ENCODE measurements at regions not wholly inside any gene's neighbourhood (a gene's known extent, or its start where the extent isn't known, plus 50 kb on each side); places are given as distances from the start of the nearest gene placed in this dataset.
"Not testable (repeated sequence)": the region's sequence is repeated elsewhere in the genome, so short reads cannot be mapped to it uniquely, and the experiment has no call there.

GRCh38 chr6:150775415-150776203, 89.9 kb upstream of the MTHFD1L start:
- no peak for DNase-seq

- no peak for DNase-seq
Observed at GRCh38 chr6:150777736-150778135, 87.8 kb upstream of the MTHFD1L start.

GRCh38 chr6:150783813-150784212, 81.7 kb upstream of the MTHFD1L start:
- no peak for DNase-seq

GRCh38 chr6:150787429-150787828, 78.1 kb upstream of the MTHFD1L start:
- no peak for DNase-seq

GRCh38 chr6:150788089-150788488, 77.4 kb upstream of the MTHFD1L start:
- no peak for DNase-seq

GRCh38 chr6:150789906-150790305, 75.6 kb upstream of the MTHFD1L start:
- DNase-seq, result not testable (repeated sequence)

GRCh38 chr6:150791717-150792116, 73.8 kb upstream of the MTHFD1L start:
- no peak for DNase-seq

GRCh38 chr6:150797949-150798348, 67.6 kb upstream of the MTHFD1L start:
- no peak for DNase-seq

GRCh38 chr6:150799276-150799805, 66.2 kb upstream of the MTHFD1L start:
- DNase-seq, result no peak

- DNase-seq, result no peak
Observed at GRCh38 chr6:150800674-150801314, 64.7 kb upstream of the MTHFD1L start.

GRCh38 chr6:150806790-150807189, 58.7 kb upstream of the MTHFD1L start:
- DNase-seq, result no peak

- no peak for DNase-seq
Observed at GRCh38 chr6:150813319-150813992, 52.0 kb upstream of the MTHFD1L start.

GRCh38 chr6:150813993-150814359, 51.5 kb upstream of the MTHFD1L start:
- DNase-seq, result no peak

Measured in CD4-positive, alpha-beta T cell treated with Interleukin-21 for 1 hour (primary cell).